SK-N-SH (cell line): ENCODE measurements at regions not wholly inside any gene's neighbourhood (a gene's known extent, or its start where the extent isn't known, plus 50 kb on each side); places are given as distances from the start of the nearest gene placed in this dataset.

Source experiments
- CTCF ChIA-PET: fragments of 300-600, 350-600 bp; formaldehyde crosslinking; extraction: SDS; loops from one replicate; lab custom pipeline; 2021; lab: Yijun Ruan, JAX
- POLR2A ChIA-PET: fragments of 350-600 bp; sonication (Branson Sonifier 250); formaldehyde crosslinking; extraction: SDS; loops from one replicate; lab custom pipeline; 2020; ENCODE audit warnings: antibody characterized with exemption, inconsistent platforms; lab: Yijun Ruan, JAX
- DNase-seq: peaks from one replicate; pipeline ENCODE4 v3.0.0; 2012
- H2AFZ ChIP-seq: fragments of 200-600 bp; sonication (generic); 2 replicates; pipeline ENCODE4 v1.8.1; 2016; ENCODE audit warnings: antibody characterized with exemption, mild to moderate bottlenecking, low read depth
- H3F3A ChIP-seq: fragments of 200-600 bp; sonication (generic); replicated peaks from 2 replicates; pipeline ENCODE3; 2016; ENCODE audit warnings: antibody characterized with exemption, mild to moderate bottlenecking; ENCODE audit not compliant: insufficient read depth
- H3K27ac ChIP-seq, 2 experiments: fragments of 200-500 bp in 1 of 2; fragments of 200-600 bp in 1 of 2; sonication (Bioruptor generic) in 1 of 2; sonication (generic), shearing (Covaris generic) in 1 of 2; 2 replicates each; pipeline versions ENCODE4 v1.5.1 to v1.6.1; 2014 to 2016; ENCODE audit warnings: low read depth in 2 of 2, inconsistent platforms in 1 of 2, low read length in 1 of 2, mild to moderate bottlenecking in 1 of 2, mixed read lengths in 1 of 2
- H3K27me3 ChIP-seq: fragments of 200-600 bp; sonication (generic), shearing (Covaris generic); 2 replicates; pipeline ENCODE4 v1.6.1; 2016; ENCODE audit warnings: mixed run types; ENCODE audit not compliant: insufficient read depth
- H3K36me3 ChIP-seq, 2 experiments: fragments of 200-500 bp in 1 of 2; fragments of 200-600 bp in 1 of 2; sonication (Bioruptor generic) in 1 of 2; sonication (generic) in 1 of 2; replicated peaks in 1 of 2; 2 replicates each; pipeline versions ENCODE3 to v1.5.1; 2014 to 2016; ENCODE audit warnings: low read length in 1 of 2, mild to moderate bottlenecking in 1 of 2; ENCODE audit not compliant: insufficient read depth in 2 of 2, control insufficient read depth in 1 of 2
- H3K4me1 ChIP-seq, 2 experiments: fragments of 200-500 bp in 1 of 2; fragments of 200-600 bp in 1 of 2; sonication (Bioruptor generic) in 1 of 2; sonication (generic), shearing (Covaris generic) in 1 of 2; 2 replicates each; pipeline versions ENCODE4 v1.5.1 to v1.6.1; 2014 to 2016; ENCODE audit warnings: low read depth in 1 of 2, low read length in 1 of 2, mixed run types in 1 of 2; ENCODE audit not compliant: insufficient read depth in 2 of 2, control insufficient read depth in 1 of 2
- H3K4me2 ChIP-seq: fragments of 200-600 bp; sonication (generic), shearing (Covaris generic); 2 replicates; pipeline ENCODE4 v1.6.1; 2017; ENCODE audit warnings: mixed run types
- H3K4me3 ChIP-seq, 2 experiments: fragments of 200-500 bp in 1 of 2; fragments of 200-600 bp in 1 of 2; sonication (Bioruptor generic) in 1 of 2; sonication (generic), shearing (Covaris generic) in 1 of 2; 2 replicates each; pipeline versions ENCODE4 v1.5.1 to v1.8.1; 2014 to 2016; ENCODE audit warnings: low read depth in 2 of 2, inconsistent platforms in 1 of 2, low read length in 1 of 2, mild to moderate bottlenecking in 1 of 2, mixed read lengths in 1 of 2, moderate library complexity in 1 of 2
- H3K79me2 ChIP-seq: fragments of 200-600 bp; sonication (generic); 2 replicates; pipeline ENCODE4 v1.8.1; 2017; ENCODE audit warnings: mild to moderate bottlenecking; ENCODE audit not compliant: insufficient read depth
- H3K9ac ChIP-seq: fragments of 200-600 bp; sonication (generic); 2 replicates; pipeline ENCODE4 v1.6.1; 2017; ENCODE audit warnings: mixed run types
- H3K9me2 ChIP-seq: fragments of 200-600 bp; sonication (generic); 2 replicates; pipeline ENCODE4 v1.6.1; 2017; ENCODE audit warnings: mixed run types
- H3K9me3 ChIP-seq: fragments of 200-600 bp; sonication (generic); 2 replicates; pipeline ENCODE4 v1.6.1; 2017; ENCODE audit warnings: mixed run types, mild to moderate bottlenecking, moderate library complexity
- H4K20me1 ChIP-seq: fragments of 200-600 bp; sonication (generic); 2 replicates; pipeline ENCODE4 v1.6.1; 2017; ENCODE audit warnings: mild to moderate bottlenecking, mixed run types; ENCODE audit not compliant: insufficient read depth
- FOSL2 ChIP-seq: IDR thresholded peaks from 2 replicates; pipeline ENCODE4 v1.4.0; 2012; ENCODE audit warnings: low read depth, mild to moderate bottlenecking, moderate library complexity, borderline replicate concordance
- FOXJ3 ChIP-seq: sonication (generic); formaldehyde crosslinking; IDR thresholded peaks from 2 replicates; pipeline ENCODE4 v1.5.1; 2020; ENCODE audit warnings: mild to moderate bottlenecking, missing genetic modification reagents
- FOXM1 ChIP-seq: IDR thresholded peaks from 2 replicates; pipeline ENCODE4 v1.4.0; 2012; ENCODE audit warnings: low read depth, mild to moderate bottlenecking
- GABPA ChIP-seq: IDR thresholded peaks from 2 replicates; pipeline ENCODE4 v1.4.0; 2012; ENCODE audit warnings: low read depth, mild to moderate bottlenecking
- IRF3 ChIP-seq: fragments of 150-350 bp; IDR thresholded peaks from 2 replicates; pipeline ENCODE4 v1.6.1; 2016; ENCODE audit warnings: mild to moderate bottlenecking, low read depth, low read length
- MAX ChIP-seq: IDR thresholded peaks from 2 replicates; pipeline ENCODE4 v1.4.0; 2012; ENCODE audit warnings: low read depth
- MEF2A ChIP-seq: IDR thresholded peaks from 2 replicates; pipeline ENCODE4 v1.4.0; 2012; ENCODE audit warnings: low read depth, borderline replicate concordance
- NFIC ChIP-seq: IDR thresholded peaks from 2 replicates; pipeline ENCODE4 v1.4.0; 2012; ENCODE audit warnings: borderline replicate concordance
- NRF1 ChIP-seq: IDR thresholded peaks from 2 replicates; pipeline ENCODE4 v1.6.1; 2012; ENCODE audit warnings: low read depth, mild to moderate bottlenecking, low read length
- RAD21 ChIP-seq: IDR thresholded peaks from 2 replicates; pipeline ENCODE4 v1.6.1; 2012; ENCODE audit warnings: mild to moderate bottlenecking, low read length
- RCOR1 ChIP-seq: fragments of 150-350 bp; IDR thresholded peaks from 2 replicates; pipeline ENCODE4 v1.6.1; 2017; ENCODE audit warnings: antibody characterized with exemption, low read length
- RXRA ChIP-seq: IDR thresholded peaks from 2 replicates; pipeline ENCODE4 v1.4.0; 2012; ENCODE audit warnings: low read depth, mild to moderate bottlenecking, borderline replicate concordance
- TAF1 ChIP-seq: IDR thresholded peaks from 2 replicates; pipeline ENCODE4 v1.6.1; 2012; ENCODE audit warnings: low read depth, mild to moderate bottlenecking, low read length, moderate library complexity, borderline replicate concordance
- USF1 ChIP-seq: IDR thresholded peaks from 2 replicates; pipeline ENCODE4 v1.4.0; 2012; ENCODE audit warnings: low read depth, borderline replicate concordance
- ZBTB33 ChIP-seq: IDR thresholded peaks from 2 replicates; pipeline ENCODE4 v1.4.0; 2012; ENCODE audit warnings: low read depth, borderline replicate concordance
- WGBS: methylation state at CpG from one replicate; pipeline ENCODE4 v1.1.6; 2017; ENCODE audit warnings: low lambda C conversion rate; 5-methylcytosine and 5-hydroxymethylcytosine counted together

- TF ChIP-seq TAF1 (no peak), MAX (no peak), ZBTB33 (no peak), FOXJ3 (CRISPR knock-in tag) (no peak), GABPA (no peak)
Observed at GRCh38 chr1:5220421-5220820, 566.0 kb downstream of the AJAP1 start (continued).

GRCh38 chr1:5200006-5200405 is 545.6 kb downstream of the AJAP1 start:
- H3F3A ChIP-seq: no peaks in the 10 kb centered on the region
- no peaks in the 10 kb centered on the region for H3K9me2 ChIP-seq
- no peak overlapping the region for H3K4me3 ChIP-seq
- H3K4me2 ChIP-seq: no peak overlapping the region
- DNase-seq: no peak
- H3K27me3 ChIP-seq: no peaks in the 10 kb centered on the region
- H3K27ac ChIP-seq: no peak overlapping the region
- POLR2A ChIA-PET: no interaction called here
- no peaks in the 10 kb centered on the region for H4K20me1 ChIP-seq
- H3K4me1 ChIP-seq: no peaks in the 10 kb centered on the region
- no peak overlapping the region for H2AFZ ChIP-seq
- WGBS: 13% methylated on average over 3 of the region's 3 CpGs
- H3K9ac ChIP-seq: no peak overlapping the region
- CTCF ChIA-PET: no interaction called here
- H3K9me3 ChIP-seq: no peaks in the 10 kb centered on the region
- TF ChIP-seq RAD21: no peak
- TF ChIP-seq FOSL2: no peak
- no peak for TF ChIP-seq NFIC
- TF ChIP-seq MEF2A: no peak
- TF ChIP-seq USF1: no peak
- no peak for TF ChIP-seq NRF1
- no peak for TF ChIP-seq RCOR1
- no peak for TF ChIP-seq FOXM1
- no peak for TF ChIP-seq GABPA
- TF ChIP-seq IRF3: no peak
- TF ChIP-seq RXRA: no peak
- TF ChIP-seq, all 33 proteins: peak for 0
- no peaks in the 10 kb centered on the region for H3K36me3 ChIP-seq
- no peaks in the 10 kb centered on the region for H3K79me2 ChIP-seq
